Forelimb muscle (tissue), 1 donor: ENCODE measurements at regions not wholly inside any gene's neighbourhood (a gene's known extent, or its start where the extent isn't known, plus 50 kb on each side); places are given as distances from the start of the nearest gene placed in this dataset.

ENCODE experiments used
- DNase-seq: peaks from one replicate; pipeline ENCODE4 v3.0.0-alpha.2; 2013; ENCODE audit warnings: low read depth

- DNase-seq, result no peak
These were observed 269.7 kb upstream of the LCORL start for GRCh38 chr4:18291256-18291655.

- no peak for DNase-seq
These were observed 263.8 kb upstream of the LCORL start for GRCh38 chr4:18285357-18285756.

- no peak for DNase-seq
These were observed 256.7 kb upstream of the LCORL start for GRCh38 chr4:18278244-18278643.

- DNase-seq, result no peak
These were observed 241.3 kb upstream of the LCORL start for GRCh38 chr4:18262832-18263231.

- DNase-seq, result no peak
These were observed 230.5 kb upstream of the LCORL start for GRCh38 chr4:18252052-18252451.

- no peak for DNase-seq
These were observed 229.0 kb upstream of the LCORL start for GRCh38 chr4:18250564-18250963.

GRCh38 chr4:18248611-18249010, 227.1 kb upstream of the LCORL start:
- DNase-seq, result no peak

GRCh38 chr4:18247189-18247588, 225.6 kb upstream of the LCORL start:
- no peak for DNase-seq

GRCh38 chr4:18242919-18243693, 221.6 kb upstream of the LCORL start:
- DNase-seq, result no peak

- no peak for DNase-seq
These were observed 220.2 kb upstream of the LCORL start for GRCh38 chr4:18241727-18242126.

GRCh38 chr4:18234108-18234507, 212.6 kb upstream of the LCORL start:
- DNase-seq, result no peak

GRCh38 chr4:18231726-18232125, 210.2 kb upstream of the LCORL start:
- no peak for DNase-seq

GRCh38 chr4:18227880-18228279, 206.3 kb upstream of the LCORL start:
- DNase-seq, result no peak

- no peak for DNase-seq
These were observed 193.0 kb upstream of the LCORL start for GRCh38 chr4:18214411-18215055.

GRCh38 chr4:18213576-18214198, 192.1 kb upstream of the LCORL start:
- no peak for DNase-seq

- no peak for DNase-seq
These were observed 187.9 kb upstream of the LCORL start for GRCh38 chr4:18209448-18209847.

GRCh38 chr4:18203966-18204365, 182.4 kb upstream of the LCORL start:
- no peak for DNase-seq

GRCh38 chr4:18202486-18202885, 180.9 kb upstream of the LCORL start:
- DNase-seq, result no peak

GRCh38 chr4:18201885-18202284, 180.3 kb upstream of the LCORL start:
- DNase-seq, result no peak

- DNase-seq, result no peak
These were observed 177.1 kb upstream of the LCORL start for GRCh38 chr4:18198653-18199052.

- no peak for DNase-seq
These were observed 175.9 kb upstream of the LCORL start for GRCh38 chr4:18197467-18197866.

GRCh38 chr4:18194278-18194677, 172.7 kb upstream of the LCORL start:
- DNase-seq, result no peak

- no peak for DNase-seq
These were observed 171.3 kb upstream of the LCORL start for GRCh38 chr4:18192901-18193300.
